NCI-H146 treated with DMSO at 0.1 percent for 48 hours (cell line): ENCODE measurements at regions not wholly inside any gene's neighbourhood (a gene's known extent, or its start where the extent isn't known, plus 50 kb on each side); places are given as distances from the start of the nearest gene placed in this dataset.

Experiments
- DNase-seq: peaks from one replicate; lab custom pipeline; 2025; ENCODE audit not compliant: unreplicated experiment; lab: John Stamatoyannopoulos, UW

DNA sequence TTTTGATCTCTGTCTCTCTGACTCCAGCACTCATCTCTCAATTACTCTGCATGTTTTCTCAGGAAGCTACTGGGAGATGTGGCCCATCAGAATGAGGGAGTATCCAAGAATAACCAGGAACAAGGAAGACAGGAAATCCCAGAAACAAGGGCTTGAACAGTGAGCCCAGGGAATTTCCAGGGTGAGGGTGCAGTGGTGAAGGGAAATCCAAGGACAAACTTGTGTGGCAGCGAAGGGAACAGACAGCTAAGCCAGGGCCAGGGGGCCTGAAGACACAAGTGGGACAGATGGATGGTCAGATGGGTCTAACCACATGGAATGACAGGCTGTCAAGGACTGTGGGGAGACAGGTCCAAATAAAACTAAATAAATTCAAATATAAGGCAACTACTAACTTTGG is 121.8 kb upstream of the ERRFI1 start:
- DNase-seq = no peak

DNA sequence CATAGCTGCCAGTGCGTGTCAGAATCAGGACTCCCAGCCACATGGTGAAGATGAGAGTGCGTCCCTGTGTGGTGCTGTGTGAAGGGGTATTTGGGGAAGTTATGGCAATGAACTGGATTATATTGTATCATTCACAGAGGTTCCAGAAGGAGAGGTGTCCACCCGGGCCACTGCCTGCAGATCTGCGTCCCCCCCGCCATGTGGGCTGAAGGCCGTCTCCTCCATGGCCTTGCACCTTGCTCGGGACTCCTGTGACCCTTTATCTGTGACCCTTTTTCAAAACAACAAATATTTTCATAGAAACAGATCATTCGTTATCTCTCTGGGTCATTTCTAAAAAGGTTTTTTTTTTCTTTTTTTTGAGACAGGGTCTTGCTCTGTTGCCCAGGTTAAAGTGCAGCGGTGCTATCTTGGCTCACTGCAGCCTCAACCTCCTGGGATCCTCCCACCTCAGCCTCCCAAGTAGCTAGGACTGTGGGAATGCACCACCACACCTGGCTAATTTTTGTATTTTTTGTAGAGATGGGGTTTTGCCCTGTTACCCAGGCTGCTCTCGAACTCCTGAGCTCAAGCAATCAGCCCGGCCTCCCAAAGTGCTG is 120.2 kb upstream of the ERRFI1 start:
- DNase-seq = no peak

- no peak for DNase-seq
Measured at GRCh38 chr1:8145545-8146202, 119.6 kb upstream of the ERRFI1 start.

DNA sequence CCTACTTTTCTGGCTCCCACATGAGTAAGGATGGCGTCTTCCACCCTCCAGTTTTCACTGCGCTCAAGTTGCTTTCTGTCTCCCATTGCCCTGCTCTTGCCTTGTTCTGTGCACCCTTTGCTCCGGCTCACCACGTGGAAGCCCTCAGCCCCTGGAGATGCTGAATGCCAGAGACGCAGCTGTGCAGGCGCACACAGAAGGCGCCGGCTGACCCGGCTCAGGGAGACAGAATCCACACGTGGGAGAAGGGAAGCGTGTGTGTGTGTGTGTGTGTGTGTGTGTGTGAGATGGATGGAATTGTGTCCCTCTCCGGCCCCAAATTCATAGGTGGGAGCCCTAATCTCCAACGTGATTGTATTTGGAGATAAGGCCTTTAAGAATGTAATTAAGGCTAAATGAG is 118.2 kb upstream of the ERRFI1 start:
- DNase-seq = no peak

DNA sequence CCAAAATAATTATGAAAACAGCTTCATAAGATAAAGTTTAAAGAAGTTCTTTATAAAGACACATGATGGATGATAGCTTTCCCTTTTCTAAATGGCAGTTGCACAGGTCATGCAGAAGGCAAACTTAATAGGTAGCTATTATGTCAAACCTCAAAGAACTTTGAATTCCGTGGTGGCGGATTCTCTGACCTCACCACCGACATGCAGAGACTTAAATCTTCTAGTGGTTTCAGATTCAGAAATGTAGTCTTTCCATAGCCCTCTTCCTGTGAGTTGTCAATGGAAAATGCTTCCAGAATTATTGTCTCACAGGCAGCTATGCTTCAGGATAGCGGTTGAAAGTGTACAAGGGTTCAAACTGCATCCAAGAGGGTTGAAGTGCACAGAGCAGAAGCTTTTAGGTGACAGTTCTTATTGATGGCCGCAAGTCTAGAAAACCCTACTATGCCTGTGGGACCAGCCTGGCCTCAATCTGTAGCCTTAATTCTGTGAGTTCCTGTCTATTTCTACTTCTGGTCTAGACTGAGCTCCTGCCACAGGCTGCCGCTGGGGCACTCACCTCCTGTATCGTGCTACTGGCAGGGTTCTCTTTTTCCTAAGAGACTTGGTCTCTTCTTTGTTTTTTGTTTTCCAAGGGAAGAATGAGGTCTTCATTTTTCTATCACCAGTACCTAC is 117.0 kb upstream of the ERRFI1 start:
- DNase-seq = no peak

GRCh38 chr1:8139941-8140340 is 113.8 kb upstream of the ERRFI1 start:
- DNase-seq = no peak

- no peak for DNase-seq
Measured at GRCh38 chr1:8139383-8139782, 113.3 kb upstream of the ERRFI1 start.

GRCh38 chr1:8138673-8139072 is 112.6 kb upstream of the ERRFI1 start:
- DNase-seq = no peak

GRCh38 chr1:8137481-8138244 is 111.6 kb upstream of the ERRFI1 start:
- no peak for DNase-seq

GRCh38 chr1:8136766-8137165 is 110.7 kb upstream of the ERRFI1 start:
- no peak for DNase-seq

DNA sequence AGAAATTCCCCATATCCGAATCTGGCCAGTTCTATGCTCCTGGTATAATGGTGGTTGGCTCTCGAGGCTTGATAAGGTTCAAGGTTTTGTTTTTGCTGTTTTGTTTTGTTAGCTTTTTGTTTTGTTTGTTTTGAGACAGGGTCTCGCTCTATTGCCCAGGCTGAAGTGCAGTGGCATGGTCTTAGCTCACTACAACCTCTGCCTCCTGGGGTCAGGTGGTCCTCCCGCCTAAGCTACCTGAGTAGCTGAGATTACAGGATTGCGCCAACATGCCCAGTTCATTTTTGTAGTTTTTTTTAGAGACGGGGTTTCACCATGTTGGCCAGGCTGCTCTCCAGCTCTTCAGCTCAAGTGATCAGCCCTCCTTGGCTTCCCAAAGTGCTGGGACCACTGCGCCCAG is 109.1 kb upstream of the ERRFI1 start:
- DNase-seq = no peak

DNA sequence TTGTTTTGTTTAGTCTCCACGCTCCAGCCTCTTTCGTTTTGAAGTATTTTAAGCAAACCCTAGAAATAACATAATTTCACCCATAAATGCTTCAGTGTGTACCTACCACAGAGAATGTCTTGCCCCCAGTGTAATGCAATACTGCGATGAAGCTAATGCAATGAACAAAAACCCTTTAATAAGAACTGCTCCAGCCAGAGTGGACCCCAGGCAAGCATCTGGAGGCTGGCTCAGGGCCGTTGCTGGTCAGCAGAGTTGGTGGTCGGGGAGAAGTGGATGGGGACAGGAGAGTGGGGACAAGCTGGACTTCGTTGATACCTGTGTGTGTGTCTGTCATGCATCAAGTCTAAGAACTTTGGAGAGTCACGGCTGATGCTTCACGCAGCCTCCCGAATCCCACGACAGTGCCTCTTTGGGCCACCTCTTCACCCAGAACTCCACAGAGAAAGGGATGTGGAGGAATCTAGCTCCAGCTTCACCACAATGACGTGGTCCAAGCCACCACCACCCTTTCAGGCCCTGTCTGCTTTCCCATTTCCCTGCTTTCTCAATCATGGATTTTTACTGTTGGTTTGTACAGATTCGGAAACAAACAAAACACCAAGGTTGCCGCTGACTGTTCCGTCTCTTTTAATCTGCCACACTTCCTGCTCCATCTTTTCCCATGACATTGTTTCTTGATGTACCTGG is 108.6 kb upstream of the ERRFI1 start:
- DNase-seq = no peak

GRCh38 chr1:8133657-8134430 is 107.7 kb upstream of the ERRFI1 start:
- DNase-seq = no peak

- DNase-seq = no peak
Measured at GRCh38 chr1:8133190-8133589, 107.1 kb upstream of the ERRFI1 start.

DNA sequence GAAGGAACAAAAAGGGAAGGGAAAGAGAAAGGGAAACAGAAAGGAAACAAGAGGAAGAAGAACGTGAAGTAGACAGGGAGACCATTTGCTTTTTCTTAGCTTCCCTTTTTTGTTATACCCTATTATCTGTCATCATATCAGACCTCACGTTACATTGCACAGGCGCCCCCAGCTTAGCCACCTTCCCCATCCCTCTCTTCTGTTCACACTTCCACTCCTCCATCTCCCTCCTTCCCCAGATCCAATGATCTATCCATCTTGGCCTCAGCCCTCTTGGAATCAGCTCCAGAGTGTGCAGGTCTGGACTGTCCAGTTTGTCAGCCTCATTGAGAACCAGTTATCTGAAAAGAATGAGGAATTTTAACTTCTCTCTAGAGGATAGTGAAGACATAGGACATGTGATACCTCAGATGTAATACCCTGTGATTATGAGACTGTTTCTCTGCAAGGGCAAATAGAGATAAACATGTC is 101.1 kb upstream of the ERRFI1 start:
- DNase-seq = no peak

DNA sequence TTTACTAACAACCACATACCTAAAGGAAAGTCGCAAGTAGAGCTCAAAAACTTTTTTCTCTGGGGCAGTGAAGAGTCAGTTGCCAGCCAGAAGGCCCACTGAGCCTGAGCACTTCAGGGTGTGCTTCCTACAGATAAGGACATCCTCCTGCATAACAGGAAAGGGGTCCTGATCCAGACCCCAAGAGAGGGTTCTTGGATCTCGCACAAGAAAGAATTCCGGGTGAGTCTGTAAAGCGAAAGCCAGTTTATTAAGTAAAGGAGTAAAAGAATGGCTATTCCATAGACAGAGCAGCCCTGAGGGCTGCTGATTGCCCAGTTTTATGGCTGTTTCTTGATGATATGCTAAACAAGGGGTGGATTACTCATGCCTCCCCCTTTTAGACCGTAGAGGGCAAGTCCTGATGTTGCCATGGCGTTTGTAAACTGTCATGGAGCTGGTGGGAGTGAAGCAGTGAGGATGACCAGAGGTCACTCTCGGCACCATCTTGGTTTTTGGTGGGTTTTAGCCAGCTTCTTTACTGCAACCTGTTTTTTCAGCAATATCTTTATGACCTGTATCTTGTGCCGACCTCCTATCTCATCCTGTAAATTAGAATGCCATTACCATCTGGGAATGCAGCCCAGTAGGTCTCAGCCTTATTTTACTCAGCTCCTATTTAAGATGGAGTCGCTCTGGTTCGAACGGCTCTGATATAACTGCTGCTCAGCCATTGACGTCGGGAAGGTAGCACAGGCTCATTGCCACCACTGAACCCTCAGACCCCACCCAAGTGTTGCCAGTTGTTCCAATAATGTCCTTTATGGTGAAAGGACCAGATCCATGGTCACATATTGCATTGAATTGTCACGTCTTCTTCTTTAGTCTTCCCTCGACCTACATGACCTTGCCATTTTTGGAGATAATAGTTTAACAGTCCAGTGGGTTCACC is 96.6 kb upstream of the ERRFI1 start:
- DNase-seq = no peak

DNA sequence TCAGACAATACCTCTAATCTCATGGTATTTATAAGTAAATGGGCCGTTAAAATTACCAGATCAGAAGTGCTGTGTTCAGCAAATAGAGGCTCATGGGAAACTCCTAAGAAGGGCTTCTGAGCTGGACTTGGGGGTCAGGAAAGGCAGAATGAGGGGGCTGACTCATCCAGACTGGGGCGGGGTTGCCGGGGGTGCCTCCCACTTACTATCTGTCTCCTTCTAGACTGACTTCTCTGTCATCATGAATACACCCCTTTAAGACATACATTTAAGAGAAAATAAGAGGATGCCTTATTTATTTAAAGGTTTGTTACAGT is 96.0 kb upstream of the ERRFI1 start:
- DNase-seq = no peak

GRCh38 chr1:8121261-8122159 is 95.4 kb upstream of the ERRFI1 start:
- no peak for DNase-seq
